Amygdala (tissue), 56 donors: ENCODE measurements at regions not wholly inside any gene's neighbourhood (a gene's known extent, or its start where the extent isn't known, plus 50 kb on each side); places are given as distances from the start of the nearest gene placed in this dataset.
"Not testable (repeated sequence)": the region's sequence is repeated elsewhere in the genome, so short reads cannot be mapped to it uniquely, and the experiment has no call there.

Source experiments
- DNase-seq, 56 donors: peaks; one replicate each; lab custom pipeline; 2025; lab: John Stamatoyannopoulos, UW

DNA sequence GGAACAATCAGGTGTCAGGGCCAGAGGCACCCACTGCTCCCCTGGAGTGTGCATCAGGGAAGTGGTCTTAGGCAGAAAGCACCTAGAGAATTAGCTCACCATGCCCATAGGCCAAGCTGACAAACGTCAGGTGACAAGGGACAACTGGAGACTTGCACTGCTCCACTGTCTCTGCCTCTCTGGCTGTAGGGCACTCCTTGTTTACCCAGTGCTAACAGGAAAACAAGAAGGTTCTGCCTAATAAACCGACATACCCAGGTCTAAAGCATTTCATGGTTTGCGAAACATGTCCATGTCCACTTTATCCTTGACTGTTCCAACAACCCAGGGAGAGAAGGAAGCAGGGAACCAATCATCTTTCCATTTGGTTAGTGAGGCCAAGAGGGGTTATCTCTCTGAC is 92.5 kb upstream of the MAMLD1 start:
- no peak for DNase-seq

DNA sequence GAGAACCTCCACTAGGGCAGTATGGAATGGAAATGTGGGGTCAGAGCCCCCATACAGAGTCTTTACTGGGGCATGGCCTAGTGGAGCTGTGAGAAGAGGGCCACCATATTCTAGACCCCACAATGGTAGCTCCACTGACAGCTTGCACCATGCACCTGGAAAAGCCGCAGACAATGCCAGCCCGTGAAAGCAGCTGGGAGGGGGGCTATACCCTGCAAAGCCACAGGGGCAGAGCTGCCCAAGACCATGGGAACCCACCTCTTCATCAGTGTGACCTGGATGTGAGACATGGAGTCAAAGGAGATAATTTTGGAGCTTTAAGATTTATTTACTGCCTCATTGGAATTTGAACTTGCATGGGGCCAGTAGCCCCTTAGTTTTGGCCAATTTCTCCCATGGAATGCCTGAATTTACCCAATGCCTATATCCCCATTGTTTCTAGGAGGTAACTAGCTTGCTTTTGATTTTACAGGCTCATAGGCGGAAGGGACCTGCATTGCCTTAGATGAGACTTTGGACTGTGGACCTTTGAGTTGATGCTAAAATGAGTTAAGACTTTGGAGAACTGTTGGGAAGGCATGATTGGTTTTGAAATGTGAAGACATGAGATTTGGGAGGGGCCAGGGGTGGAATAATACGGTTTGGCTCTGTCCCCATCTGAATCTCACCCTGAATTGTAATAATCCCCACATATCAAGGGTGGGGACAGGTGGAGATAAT is 89.4 kb upstream of the MAMLD1 start:
- not testable (repeated sequence) for DNase-seq

DNA sequence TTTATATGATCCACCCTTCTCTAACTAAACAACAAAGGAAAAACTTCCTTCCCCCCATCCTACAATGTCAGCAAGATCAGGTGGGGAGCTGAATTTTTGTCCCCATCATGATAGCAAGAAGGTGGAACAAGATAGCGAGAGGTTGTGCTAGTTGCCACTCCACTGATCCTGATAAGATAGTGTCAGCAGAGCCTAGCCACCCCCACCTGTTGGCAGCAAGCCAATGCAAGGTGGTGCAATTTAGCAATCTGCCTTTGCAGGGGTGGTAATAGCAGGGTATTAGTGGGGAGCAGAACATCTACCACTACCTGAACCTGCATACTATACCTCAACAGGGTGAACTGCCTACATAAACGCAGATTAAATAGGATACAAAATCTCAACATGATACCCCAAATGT is 80.2 kb upstream of the MAMLD1 start:
- no peak for DNase-seq

DNA sequence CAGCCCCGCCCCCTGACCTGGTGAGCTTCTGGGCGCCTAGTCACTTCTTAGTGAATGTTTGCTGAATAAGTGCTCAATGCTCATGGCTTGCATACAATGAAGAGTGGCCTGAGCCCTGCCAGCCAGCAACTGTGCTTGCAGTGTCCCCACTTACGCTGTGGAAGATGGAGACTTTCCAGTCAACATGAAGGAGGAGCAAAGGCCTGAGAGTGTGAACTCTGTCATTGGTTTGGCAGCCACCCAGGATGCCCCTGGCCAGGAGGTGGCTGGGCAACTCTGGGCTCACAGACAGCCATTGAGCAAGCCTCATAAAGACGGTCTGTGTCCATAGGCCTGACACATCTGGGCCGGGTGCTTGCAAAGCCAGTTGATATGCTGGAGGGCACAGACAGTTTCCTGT is 72.1 kb upstream of the MAMLD1 start:
- peak; percentile 1 to 91 (median 68) for DNase-seq

DNA sequence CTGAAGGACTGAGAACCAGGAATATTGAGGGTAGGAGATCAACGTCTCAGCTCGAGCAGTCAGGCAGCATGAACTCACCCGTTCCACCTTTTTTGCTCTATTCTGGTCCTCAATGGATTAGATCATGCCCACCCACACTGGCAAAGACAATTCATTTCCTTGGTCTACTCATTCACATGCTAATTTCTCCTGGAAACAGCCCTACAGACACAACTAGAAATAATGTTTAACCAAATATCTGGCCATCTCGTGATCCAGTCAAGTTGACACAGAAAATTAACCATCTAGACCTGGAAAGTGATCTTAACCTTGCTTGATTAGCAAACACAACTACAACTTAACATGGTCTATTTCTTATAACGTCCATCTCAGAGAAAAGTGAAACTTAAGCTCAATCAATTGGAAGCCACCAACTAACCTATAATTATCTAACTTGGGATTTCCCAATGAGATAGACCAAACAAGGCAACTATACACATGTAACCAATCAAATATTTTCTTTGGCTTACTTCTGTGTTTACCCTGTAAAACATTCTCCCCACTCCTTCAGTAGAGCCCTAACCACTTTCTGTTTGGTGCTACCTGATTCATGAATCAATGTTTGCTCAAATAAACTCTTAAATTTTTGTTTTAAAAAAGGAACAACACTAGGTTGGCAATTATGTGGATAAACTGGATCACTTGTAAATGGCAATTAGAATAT is 69.7 kb upstream of the MAMLD1 start:
- no peak for DNase-seq

DNA sequence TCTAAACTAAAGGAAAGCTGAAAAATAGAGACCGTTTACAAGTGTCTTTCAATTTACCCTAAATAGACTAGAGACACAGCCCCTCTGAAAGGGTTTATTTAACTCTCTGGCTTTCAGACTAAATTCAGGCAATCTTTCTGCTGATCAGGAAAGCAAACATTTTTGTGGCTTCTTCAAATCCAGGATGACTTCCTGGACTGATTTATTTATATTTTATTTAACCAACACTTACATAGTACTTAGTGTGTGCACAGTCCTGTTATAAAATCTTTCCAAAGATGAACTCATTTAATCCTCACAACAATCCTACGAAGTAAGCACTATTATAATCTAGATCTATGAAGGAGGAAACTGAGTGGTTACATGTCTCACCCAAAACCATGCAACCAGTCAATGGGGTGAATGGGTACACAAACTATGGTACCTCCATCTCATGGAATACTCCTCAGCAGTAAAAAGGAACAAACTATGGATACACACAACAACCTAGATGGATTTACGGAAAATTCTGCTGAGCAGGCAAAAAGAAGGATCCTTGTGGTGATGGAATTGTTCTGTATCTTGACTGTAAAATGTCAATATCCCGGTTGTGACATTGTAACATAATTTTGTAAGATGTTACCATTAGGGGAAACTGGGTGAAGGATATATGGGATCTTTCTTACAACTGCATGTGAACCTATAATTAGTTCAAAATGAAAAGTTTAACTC is 64.1 kb upstream of the MAMLD1 start:
- no peak for DNase-seq

DNA sequence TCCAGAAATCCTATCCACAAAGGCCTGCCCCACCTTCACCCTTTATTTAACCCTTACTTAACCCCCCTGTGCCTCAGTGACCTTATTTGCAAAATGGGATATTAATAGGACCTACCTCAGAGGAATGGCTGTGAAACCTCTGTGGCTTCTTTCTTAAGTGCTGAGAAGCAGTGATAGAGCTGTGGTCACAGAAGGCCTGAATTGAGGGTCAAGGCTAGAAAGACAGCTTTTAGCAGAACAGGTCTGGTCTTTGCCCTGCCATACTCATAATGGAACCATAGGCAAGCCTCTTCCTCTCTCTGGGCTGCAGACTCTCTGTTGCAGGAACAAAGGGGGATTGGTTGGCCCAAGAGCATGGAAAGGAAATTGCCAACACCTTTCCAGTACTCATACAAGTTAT is 63.5 kb upstream of the MAMLD1 start:
- DNase-seq = no peak

DNA sequence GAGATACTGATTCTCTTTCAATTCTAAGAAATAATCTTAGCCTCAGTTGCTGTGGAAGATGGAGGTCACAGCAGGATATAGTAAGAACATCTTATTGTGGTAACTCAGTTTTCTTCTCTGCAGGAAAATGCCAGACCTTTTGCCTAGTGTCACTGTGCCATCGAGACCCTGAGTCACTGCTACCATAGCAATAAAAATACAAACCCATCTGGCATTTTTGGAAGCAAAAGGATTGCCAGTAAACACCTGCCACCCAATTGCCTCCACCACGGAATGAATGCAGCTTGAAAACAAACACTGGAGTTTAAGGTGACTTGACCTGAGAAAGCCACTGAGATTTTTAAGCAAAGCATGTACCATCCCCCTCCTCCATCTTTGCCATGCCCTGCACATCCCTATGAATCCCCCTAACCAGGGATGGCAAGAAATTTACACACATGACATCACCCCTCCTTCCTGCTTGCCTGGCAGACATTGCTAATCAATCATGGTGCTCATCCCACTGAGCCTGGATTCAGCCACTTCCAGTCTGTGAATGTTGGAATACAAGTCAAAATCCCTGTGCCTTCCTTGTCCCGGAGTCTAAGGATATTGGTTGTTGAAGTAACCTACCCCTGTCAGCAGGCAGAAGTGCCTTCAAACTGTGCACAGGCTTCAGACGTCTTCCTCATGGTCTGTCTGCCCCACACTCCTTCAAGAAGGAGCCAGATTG is 59.6 kb upstream of the MAMLD1 start:
- DNase-seq = no peak

DNA sequence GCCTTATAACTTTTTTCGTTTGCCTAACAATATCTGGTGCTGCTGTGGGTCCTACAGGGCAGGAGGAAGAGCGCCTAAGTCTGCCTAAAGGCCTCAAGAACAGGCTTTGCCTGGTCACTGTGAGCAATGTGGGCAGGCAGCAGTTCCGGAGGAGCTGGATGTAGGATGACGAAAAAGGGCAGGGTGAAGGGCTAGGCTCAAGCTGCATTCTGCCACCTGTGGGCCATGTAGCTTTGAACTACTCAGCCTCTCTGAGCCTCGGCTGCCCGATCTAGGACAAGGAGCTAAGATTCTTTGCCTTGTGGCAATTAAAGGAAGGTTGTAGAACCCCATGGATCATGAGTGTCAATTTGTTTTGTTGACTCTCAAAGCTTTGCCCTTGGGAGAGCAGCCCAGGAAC is 57.1 kb upstream of the MAMLD1 start:
- DNase-seq = no peak

DNA sequence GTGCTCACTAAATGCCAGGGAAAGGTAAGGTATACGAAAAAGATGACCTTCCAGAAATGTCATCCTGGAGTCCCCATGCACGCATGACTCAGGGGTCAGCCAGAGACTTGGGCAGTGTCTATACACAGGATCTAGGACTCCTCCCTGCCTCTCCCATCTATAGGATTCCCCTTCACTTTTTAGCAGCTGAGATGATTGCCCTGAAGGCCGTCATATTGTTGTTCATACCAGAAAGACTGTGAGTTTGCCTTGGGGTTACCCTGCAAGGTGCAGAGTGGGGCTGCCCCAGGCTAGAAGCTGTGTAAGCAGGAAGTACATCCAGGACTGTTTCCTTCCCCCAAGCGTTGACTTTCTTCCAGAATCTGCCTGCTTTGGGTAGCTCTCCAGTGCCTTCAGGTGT is 55.1 kb upstream of the MAMLD1 start:
- DNase-seq = no peak

DNA sequence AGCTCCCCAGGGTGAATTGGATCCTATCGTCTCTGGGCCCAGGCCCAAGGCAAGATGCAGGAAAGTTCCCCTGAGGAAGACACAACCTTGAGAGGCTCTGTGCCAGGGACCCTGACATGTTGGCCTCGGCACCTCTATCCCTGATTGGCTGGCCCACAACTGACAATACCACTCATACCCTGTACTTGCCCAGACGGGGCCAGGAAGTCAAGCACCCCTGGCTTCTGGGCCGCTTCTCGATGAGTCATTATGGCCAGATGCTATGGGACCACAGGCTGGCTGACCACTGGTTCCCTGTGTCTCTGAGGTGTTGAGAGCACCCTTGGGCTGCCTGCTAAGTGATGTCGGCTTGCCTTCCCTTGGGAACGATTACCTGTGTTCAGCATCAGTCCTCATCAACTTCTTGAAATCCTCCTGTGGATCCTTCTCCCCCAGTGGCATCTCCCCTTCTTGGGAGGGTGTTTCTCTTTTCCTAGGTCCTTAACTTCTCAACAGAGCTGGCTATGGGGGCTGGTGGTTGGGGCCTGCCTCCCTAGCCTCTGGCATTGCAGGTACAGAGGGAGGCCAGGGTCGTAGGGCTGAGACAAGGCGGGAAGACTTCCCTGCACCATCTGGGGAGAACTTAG is 54.5 kb upstream of the MAMLD1 start:
- DNase-seq = no peak

DNA sequence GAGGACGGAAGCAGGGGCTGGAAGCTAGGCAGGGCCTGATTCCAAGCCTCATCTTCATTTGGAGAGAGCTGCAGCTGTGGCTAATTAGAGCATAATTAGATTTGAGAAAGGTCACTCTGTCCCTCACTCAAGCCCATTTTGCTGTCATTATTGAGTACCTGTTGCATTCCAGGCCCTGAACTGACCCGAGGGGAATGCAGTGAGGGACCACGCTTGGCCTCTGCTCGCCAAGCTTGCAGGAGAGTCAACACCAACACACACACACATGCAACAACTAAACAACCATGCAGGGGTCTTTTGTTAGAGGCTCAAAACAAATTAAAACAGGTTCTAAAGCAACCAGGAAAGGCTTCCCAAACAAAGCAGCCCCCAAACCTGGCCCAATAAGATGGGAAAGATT is 52.7 kb upstream of the MAMLD1 start:
- no peak for DNase-seq

DNA sequence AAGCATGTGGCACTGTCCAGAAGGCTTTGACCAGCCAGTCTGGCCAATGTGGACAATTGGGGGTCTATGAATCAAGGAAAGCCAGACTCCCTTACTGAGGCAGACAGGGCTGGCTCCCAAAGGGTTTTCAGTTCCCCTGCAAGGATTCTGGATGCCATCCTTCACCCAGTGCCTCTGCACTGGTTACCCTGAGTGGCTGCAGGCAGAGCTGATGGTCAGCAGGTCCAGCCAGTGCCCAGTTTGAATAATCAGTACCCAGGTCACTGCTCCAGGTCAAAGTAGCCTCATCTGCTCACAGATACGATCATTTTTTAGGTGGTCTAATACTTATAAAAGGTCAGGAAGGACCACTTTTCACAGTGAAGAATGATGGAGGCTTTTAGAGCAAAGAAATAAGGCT is 52.2 kb upstream of the MAMLD1 start:
- DNase-seq = no peak

DNA sequence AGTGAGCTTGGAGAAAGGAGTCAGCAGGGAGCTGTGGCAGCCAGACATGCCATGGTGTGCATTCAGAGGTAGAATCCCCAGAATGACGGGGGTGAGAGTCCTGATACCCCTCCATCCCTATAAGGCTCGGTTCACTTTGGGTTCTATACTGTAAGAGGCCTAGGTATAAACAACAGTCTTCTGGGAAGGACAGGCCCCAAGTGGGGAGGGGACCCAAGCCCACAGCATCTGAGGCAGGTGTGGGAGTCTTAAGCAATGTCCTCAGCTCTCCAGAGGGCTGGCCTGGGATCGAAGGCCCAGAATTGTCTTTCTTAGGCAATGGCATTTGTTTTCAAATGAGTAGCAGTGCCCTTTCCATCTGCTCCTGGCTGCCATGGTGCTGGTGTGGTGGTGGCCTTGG is 50.2 kb upstream of the MAMLD1 start:
- no peak for DNase-seq
